ENCODE measurements at regions not wholly inside any gene's neighbourhood (a gene's known extent, or its start where the extent isn't known, plus 50 kb on each side); places are given as distances from the start of the nearest gene placed in this dataset.

DNA sequence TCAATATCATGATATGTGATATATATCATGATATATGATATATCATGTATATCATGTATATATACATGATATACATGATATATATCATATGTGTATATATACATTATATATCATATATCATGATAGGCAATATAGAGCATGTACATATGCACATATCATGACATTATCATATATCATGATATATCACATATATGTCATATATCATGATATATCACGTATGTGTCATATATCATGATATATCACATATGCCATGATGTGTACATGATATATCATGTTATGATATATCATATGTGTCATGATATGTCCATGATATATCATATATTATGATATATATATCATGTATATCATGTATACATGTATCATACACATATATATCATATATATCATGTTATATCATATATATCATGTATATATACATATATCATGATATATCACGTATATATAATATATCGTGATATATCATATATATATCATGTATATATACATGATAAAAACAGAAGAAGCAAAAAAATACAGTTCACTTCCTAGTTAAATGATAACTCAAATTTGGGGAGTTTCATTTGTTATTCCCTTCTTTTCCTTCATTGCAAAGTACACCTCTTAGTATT, 670.1 kb upstream of the EPHA5 start:
- TF ChIP-seq, protein P1, sequence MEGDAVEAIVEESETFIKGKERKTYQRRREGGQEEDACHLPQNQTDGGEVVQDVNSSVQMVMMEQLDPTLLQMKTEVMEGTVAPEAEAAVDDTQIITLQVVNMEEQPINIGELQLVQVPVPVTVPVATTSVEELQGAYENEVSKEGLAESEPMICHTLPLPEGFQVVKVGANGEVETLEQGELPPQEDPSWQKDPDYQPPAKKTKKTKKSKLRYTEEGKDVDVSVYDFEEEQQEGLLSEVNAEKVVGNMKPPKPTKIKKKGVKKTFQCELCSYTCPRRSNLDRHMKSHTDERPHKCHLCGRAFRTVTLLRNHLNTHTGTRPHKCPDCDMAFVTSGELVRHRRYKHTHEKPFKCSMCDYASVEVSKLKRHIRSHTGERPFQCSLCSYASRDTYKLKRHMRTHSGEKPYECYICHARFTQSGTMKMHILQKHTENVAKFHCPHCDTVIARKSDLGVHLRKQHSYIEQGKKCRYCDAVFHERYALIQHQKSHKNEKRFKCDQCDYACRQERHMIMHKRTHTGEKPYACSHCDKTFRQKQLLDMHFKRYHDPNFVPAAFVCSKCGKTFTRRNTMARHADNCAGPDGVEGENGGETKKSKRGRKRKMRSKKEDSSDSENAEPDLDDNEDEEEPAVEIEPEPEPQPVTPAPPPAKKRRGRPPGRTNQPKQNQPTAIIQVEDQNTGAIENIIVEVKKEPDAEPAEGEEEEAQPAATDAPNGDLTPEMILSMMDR (optimal IDR thresholded peaks at IDR 0.05 in 1 of 3, IDR thresholded peaks at IDR 0.05 in 1 of 3, conservative IDR thresholded peaks at IDR 0.05 in 1 of 3; ENCODE audit: extremely low read depth in 1 of 3, insufficient read depth in 2 of 3, low read length in 3 of 3), result no peak
- TF ChIP-seq EZH2 (IDR thresholded peaks at IDR 0.05; ENCODE audit: low read length), result no peak

Data from keratinocyte (primary cell).